Activated T-helper 1 cell treated with anti-CD3 and anti-CD28 coated beads, Interleukin-12 subunit alpha, Interleukin-12 subunit beta, Interleukin-2, Interleukin-4 antibody, amounts not matched to agents 30 ng/mL and 10 ng/mL and 1 ng/mL, durations not matched to agents 14 hours and 24 hours and 36 hours (primary cell): ENCODE measurements at regions not wholly inside any gene's neighbourhood (a gene's known extent, or its start where the extent isn't known, plus 50 kb on each side); places are given as distances from the start of the nearest gene placed in this dataset.

Experiments used
- DNase-seq: peaks from one replicate; pipeline ENCODE4 v3.0.0; 2021; ENCODE audit warnings: low spot score
- H3K27ac Mint-ChIP-seq: one replicate; pipeline ENCODE4 v1.8.0; 2021; ENCODE audit warnings: mild to moderate bottlenecking, mixed read lengths
- H3K27me3 Mint-ChIP-seq: one replicate; pipeline ENCODE4 v1.8.0; 2022; ENCODE audit warnings: mild to moderate bottlenecking, moderate library complexity, mixed read lengths; ENCODE audit not compliant: insufficient read depth
- H3K36me3 Mint-ChIP-seq: one replicate; pipeline ENCODE4 v1.8.0; 2021; ENCODE audit warnings: low read depth, mixed read lengths
- H3K4me1 Mint-ChIP-seq: one replicate; pipeline ENCODE4 v1.8.0; 2021; ENCODE audit warnings: low read depth, mixed read lengths
- H3K4me3 Mint-ChIP-seq: one replicate; pipeline ENCODE4 v1.8.0; 2021; ENCODE audit warnings: mild to moderate bottlenecking, moderate library complexity, mixed read lengths
- H3K9me3 Mint-ChIP-seq: one replicate; pipeline ENCODE4 v1.8.0; 2021; ENCODE audit warnings: mixed read lengths
- intact Hi-C: fragments of 100-400 bp; cut with micrococcal nuclease; formaldehyde crosslinking; loops from one replicate; pipeline ENCODE4 v1.15.1; 2024

DNA sequence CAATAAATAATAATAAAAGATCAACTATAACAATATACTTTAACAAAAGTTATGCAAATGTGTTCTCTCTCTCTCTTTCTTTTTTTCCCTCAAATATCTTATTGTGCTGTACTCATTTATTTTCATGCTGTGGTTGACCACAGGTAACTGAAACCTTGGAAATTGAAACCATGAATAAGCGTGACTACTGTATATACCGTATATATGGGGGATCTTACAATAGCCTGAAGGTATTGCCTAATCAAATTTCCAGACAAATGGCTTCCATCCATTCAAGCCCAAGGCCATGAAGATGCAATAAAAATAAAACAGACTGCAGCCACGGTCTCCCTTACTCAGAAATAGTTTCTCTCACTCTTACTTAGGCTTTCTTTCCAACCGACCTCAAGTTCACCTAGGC lies 98.3 kb downstream of the SLITRK6 start:
- H3K27me3 Mint-ChIP-seq = no peaks in the 10 kb centered on the region
- no peaks in the 10 kb centered on the region for H3K36me3 Mint-ChIP-seq
- H3K27ac Mint-ChIP-seq = no peak overlapping the region
- H3K4me1 Mint-ChIP-seq = no peaks in the 10 kb centered on the region
- peaks cover 31% of the 10 kb centered on the region for H3K9me3 Mint-ChIP-seq
- H3K4me3 Mint-ChIP-seq = no peak overlapping the region
- intact Hi-C loops = no loop called here
- no peak for DNase-seq

DNA sequence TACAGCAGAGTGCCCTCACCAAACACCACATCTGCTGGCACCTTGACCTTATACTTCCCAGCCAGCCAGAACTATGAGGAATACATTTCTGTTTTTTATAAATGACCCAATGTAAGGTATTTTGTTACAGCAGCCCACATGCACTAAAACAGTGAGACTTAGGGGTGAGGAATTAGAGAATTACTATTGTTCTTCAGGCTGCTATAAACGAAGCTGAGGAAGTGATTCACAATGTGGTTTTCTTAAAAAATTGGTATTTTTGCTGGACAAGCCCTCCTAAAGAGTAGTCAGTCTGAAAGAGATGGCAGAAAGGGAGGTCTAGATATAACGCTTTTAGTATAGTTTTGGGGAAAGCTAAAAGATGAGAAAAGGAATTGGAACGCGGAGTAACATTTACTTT lies 101.0 kb downstream of the SLITRK6 start:
- H3K27me3 Mint-ChIP-seq = no peaks in the 10 kb centered on the region
- H3K9me3 Mint-ChIP-seq = peaks cover 31% of the 10 kb centered on the region
- H3K36me3 Mint-ChIP-seq = no peaks in the 10 kb centered on the region
- intact Hi-C loops = no loop called here
- DNase-seq = no peak
- no peaks in the 10 kb centered on the region for H3K4me1 Mint-ChIP-seq
- H3K27ac Mint-ChIP-seq = no peak overlapping the region
- H3K4me3 Mint-ChIP-seq = no peak overlapping the region

DNA sequence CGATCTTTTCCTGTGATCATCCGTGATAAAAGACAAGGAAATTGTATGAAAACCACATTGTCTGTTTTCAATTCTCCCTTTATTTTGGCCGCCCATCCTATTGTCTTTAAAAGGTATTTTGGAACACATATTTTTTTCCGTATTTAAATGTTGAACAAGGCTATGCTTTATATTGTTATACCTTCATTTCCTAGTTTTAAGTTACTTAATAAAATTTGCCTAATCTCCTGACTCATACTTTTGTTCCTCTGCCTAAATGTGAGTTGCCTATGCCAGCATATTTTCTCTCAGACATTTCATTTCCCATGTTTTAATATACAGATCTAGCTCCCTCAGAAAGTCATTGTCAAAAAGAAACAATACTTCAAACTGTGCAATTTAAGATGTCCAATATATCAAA lies 104.2 kb downstream of the SLITRK6 start:
- H3K4me1 Mint-ChIP-seq = no peaks in the 10 kb centered on the region
- DNase-seq = no peak
- H3K27me3 Mint-ChIP-seq = no peaks in the 10 kb centered on the region
- peaks cover 30% of the 10 kb centered on the region for H3K9me3 Mint-ChIP-seq
- no peak overlapping the region for H3K4me3 Mint-ChIP-seq
- intact Hi-C loops = no loop called here
- no peak overlapping the region for H3K27ac Mint-ChIP-seq
- no peaks in the 10 kb centered on the region for H3K36me3 Mint-ChIP-seq

DNA sequence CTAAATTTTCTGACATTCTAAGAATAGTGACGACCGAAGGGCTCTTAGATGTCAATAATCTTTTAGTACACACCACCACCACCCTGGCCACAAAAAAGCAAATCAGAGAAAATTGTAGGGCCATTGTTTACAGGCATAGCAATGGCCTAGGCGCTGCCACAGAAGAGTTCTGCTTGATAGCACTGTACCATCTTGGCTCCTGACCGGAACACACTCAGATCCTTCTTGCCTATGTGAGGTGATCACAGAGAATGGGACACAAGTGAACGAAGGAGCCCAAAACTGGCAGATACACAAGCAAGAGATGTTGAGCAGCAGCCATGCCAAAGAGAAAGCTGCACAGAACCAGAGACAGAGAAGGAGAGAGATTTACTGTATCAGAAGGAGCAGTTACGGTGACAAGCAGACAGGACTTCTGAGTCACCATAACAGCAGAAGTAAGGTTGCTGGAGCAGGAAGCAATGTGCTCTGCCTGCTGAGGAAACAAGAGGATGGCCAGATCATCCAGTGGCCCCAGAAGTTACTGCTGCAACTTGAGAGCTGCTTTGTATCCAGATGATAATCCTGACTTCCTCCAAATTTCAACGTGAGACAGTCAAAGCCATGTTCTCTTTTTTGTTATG lies 105.2 kb downstream of the SLITRK6 start:
- Mint-ChIP-seq H3K4me1 (no peaks in the 10 kb centered on the region), H3K27me3 (no peaks in the 10 kb centered on the region)
- intact Hi-C loops = no loop called here

DNA sequence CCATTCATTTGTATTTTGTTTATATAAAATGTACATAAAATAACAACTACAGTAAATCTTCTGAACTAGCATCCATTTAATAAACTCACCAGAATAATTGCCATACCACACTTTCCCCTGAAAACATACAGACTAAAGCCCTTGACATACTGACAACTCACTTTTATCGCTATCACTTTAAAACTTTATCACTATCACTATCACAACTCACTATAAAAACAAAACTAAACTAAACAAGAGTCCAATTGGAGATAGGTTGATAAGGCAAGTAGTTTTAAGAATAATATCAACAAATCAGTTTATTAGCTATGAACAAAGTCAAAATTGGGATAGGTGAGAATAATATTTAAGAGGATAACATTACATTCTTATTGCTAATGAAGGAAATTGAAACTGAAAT lies 108.9 kb downstream of the SLITRK6 start:
- Mint-ChIP-seq H3K4me1 (no peaks in the 10 kb centered on the region), H3K9me3 (peaks cover 8% of the 10 kb centered on the region), H3K27ac (no peak overlapping the region), H3K4me3 (no peak overlapping the region), H3K27me3 (no peaks in the 10 kb centered on the region), H3K36me3 (no peaks in the 10 kb centered on the region)
- intact Hi-C loops = no loop called here
- no peak for DNase-seq

More for the DNA sequence above, 105.2 kb downstream of the SLITRK6 start:
- no peaks in the 10 kb centered on the region for H3K36me3 Mint-ChIP-seq
- no peak for DNase-seq
- H3K27ac Mint-ChIP-seq = no peak overlapping the region
- peaks cover 22% of the 10 kb centered on the region for H3K9me3 Mint-ChIP-seq
- H3K4me3 Mint-ChIP-seq = no peak overlapping the region

DNA sequence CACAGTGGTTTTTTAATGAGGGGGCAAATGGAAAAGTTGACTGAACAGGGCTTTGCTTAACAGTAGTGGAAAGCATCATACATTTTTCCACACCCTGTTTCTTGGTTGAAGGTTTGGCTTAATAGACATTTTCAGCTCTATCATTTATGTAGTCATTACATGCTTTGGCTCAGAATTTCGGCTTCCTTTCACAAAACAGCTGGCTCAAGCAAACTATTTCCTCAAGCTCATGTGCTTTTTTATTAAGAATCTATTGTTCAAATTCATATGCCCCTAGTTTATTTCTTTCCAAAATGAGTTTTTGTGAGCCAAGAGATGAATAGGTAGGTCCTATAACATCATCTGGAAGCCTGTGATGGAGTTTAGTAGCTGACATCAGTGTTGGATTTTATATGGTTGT lies 113.8 kb downstream of the SLITRK6 start:
- Mint-ChIP-seq H3K4me3 (no peak overlapping the region), H3K4me1 (no peaks in the 10 kb centered on the region), H3K27ac (no peak overlapping the region), H3K9me3 (no peaks in the 10 kb centered on the region), H3K36me3 (no peaks in the 10 kb centered on the region), H3K27me3 (no peaks in the 10 kb centered on the region)
- intact Hi-C loops = no loop called here
- no peak for DNase-seq

DNA sequence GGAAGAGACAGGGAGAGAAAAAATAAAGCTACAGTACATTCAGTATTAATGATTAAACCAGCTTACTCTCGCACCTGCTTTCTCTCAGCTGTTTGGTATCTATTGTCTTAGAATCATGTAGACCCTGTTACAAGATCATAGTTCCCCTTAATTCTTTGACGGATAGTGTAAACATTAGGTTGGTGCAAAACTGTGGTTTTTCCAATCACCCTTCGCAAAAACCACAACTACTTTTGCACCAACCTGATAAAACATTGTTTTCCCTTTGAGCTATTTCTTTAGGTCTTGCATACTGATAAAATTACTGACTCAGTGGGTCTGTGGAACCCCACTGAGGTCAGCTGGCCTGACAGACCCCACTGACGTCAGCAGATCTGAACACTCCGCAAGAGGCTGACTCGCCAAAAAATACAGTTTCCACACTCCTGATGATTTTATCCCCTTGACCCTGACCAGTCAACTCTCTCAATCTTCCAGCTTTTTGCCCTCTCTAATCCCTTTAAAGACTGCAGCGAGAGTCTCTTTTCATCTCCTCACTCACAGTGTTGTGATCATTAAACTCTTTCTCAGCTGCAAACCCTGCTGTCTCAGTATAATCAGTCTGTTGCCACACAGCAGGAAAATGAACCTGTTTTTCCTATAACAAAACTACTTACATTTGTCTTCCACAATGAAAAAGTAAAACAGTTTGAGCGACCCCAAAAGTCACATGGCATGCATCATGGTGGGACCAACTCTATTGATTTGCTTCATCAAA lies 123.9 kb downstream of the SLITRK6 start:
- H3K36me3 Mint-ChIP-seq = no peaks in the 10 kb centered on the region
- H3K27me3 Mint-ChIP-seq = no peaks in the 10 kb centered on the region
- H3K27ac Mint-ChIP-seq = no peak overlapping the region
- no peaks in the 10 kb centered on the region for H3K4me1 Mint-ChIP-seq
- peaks cover 12% of the 10 kb centered on the region for H3K9me3 Mint-ChIP-seq
- intact Hi-C loops = no loop called here
- H3K4me3 Mint-ChIP-seq = no peak overlapping the region
- DNase-seq = no peak

DNA sequence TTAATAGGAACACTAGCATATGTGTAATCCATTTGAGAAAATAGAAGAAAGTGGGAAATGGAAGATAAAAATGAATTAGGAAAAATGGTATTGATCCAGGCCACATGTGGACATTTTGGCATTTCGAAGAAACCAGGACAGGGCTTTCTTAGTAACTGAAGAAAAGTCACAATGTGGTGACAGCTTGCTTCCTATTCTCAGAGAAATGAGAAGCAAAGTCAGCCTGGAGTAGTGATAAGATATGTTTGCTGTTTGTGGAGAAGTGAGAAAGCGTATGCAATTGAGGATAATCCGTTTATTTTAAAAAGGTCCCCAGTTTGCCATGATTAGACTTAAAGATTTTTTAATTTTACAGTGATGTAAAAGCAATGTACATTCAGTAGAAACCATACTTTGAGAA lies 127.9 kb downstream of the SLITRK6 start:
- intact Hi-C loops = no loop called here
- DNase-seq = no peak
- H3K27ac Mint-ChIP-seq = no peak overlapping the region
- H3K36me3 Mint-ChIP-seq = no peaks in the 10 kb centered on the region
- no peaks in the 10 kb centered on the region for H3K27me3 Mint-ChIP-seq
- no peaks in the 10 kb centered on the region for H3K4me1 Mint-ChIP-seq
- H3K4me3 Mint-ChIP-seq = no peak overlapping the region
- H3K9me3 Mint-ChIP-seq = peaks cover 8% of the 10 kb centered on the region

DNA sequence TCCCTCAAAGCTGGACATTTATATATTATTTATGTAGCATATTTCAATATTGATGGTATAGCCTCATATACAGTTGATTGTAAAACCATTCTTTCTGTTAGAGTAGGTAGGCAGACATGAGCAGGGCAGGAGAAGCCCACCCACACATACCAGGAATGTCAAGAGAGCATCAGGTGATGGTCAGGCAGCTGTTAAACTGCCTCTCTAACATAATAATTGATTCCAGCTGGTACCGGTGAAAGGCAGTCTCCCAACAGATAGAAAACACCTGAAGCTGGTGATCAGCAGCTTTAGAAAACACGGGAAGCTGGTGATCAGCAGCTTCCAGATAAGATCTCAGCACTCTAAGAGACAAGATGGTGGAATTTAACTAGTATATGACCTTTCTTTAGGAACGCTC lies 132.9 kb downstream of the SLITRK6 start:
- Mint-ChIP-seq H3K27ac (no peak overlapping the region), H3K4me1 (no peaks in the 10 kb centered on the region), H3K27me3 (no peaks in the 10 kb centered on the region), H3K9me3 (no peaks in the 10 kb centered on the region), H3K4me3 (no peak overlapping the region), H3K36me3 (no peaks in the 10 kb centered on the region)
- no peak for DNase-seq
- intact Hi-C loops = loop anchor here (5.0 kb wide), 1 partner anchor 1421 kb away; no protein-coding TSS in a partner anchor

DNA sequence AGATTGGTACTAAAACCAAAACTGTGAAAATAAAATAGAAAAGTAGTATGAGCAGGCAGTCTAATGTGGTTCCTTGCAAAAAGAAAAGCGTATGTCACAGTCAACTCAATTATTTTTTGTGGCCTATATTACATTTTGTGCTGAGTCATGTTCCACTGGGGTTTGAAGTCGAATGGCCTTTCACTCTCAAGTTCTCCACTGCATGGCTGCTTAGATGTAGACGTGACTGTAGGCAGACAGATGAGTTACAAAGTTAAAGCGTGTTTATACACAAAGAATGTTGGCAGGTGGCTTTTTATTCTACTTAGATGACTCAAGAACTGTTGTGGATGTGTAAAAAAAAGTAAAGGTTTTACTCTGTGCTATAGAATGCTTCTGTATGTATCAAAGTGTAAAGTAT lies 133.9 kb downstream of the SLITRK6 start:
- intact Hi-C loops = loop anchor here (5.0 kb wide), 1 partner anchor 1422 kb away; no protein-coding TSS in a partner anchor
- H3K27me3 Mint-ChIP-seq = no peaks in the 10 kb centered on the region
- no peaks in the 10 kb centered on the region for H3K36me3 Mint-ChIP-seq
- H3K9me3 Mint-ChIP-seq = no peaks in the 10 kb centered on the region
- no peak for DNase-seq
- H3K4me3 Mint-ChIP-seq = no peak overlapping the region
- no peak overlapping the region for H3K27ac Mint-ChIP-seq
- no peaks in the 10 kb centered on the region for H3K4me1 Mint-ChIP-seq

DNA sequence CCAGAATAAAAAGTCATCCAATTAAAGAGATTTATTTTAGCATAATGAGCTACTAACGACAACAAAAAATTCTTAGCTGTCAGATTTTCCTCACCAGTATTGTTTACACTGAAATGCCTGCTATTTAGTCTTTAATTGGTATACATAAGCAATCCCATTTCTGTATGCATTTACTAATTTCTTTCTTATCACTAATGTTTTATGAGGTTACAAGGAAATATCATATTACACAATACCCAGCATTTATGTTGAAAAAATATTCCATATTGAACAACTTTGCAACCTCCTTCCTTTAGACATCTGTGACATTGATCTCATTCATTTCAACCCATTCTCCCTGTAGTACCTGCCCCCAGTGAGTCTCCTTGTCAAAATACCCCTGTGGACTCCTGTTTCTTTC lies 135.4 kb downstream of the SLITRK6 start:
- Mint-ChIP-seq H3K4me3 (no peak overlapping the region), H3K4me1 (no peaks in the 10 kb centered on the region), H3K36me3 (no peaks in the 10 kb centered on the region), H3K27me3 (no peaks in the 10 kb centered on the region), H3K27ac (no peak overlapping the region), H3K9me3 (no peaks in the 10 kb centered on the region)
- intact Hi-C loops = no loop called here
- DNase-seq = no peak

DNA sequence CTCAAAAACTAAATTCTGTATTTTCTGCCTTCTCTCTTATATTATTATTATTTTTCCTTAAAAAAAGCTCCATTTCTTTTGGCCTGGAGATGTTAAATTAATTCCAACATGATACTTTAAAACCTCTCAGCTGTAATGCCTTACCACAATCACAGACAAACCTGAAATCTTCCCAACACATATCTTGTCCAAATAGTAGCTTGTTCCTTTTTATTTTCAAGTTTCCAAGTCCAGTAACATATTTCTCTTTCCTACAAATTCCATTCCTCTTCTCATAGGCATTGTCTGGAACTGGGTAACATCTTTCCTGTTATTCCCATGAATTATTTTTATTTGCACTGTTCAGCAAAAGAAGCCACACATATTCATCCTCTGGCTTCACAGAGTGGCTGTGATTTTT lies 137.0 kb downstream of the SLITRK6 start:
- Mint-ChIP-seq H3K27ac (no peak overlapping the region), H3K4me1 (no peaks in the 10 kb centered on the region), H3K36me3 (no peaks in the 10 kb centered on the region), H3K27me3 (no peaks in the 10 kb centered on the region), H3K4me3 (no peak overlapping the region), H3K9me3 (no peaks in the 10 kb centered on the region)
- DNase-seq = no peak
- intact Hi-C loops = no loop called here

DNA sequence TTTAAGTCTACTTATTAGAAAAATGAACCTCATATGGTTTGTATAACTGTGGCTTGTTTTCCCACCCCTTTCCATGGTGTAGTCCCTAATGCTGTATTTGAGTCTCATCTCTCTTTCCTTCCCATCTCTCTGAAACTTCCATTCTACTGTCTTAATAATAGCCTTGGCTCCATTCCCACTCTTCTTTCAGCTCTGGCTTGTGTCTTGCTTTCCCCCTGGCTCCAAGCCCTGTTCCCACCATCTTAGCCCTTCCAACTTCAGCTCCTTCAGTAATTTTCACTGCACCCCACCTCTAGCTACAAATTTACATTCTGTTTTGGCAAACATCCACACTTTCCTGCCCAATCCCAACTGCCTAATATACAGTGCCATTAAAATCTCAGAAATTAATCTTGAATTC lies 137.5 kb downstream of the SLITRK6 start:
- no peaks in the 10 kb centered on the region for H3K36me3 Mint-ChIP-seq
- H3K4me3 Mint-ChIP-seq = no peak overlapping the region
- H3K27me3 Mint-ChIP-seq = no peaks in the 10 kb centered on the region
- intact Hi-C loops = no loop called here
- no peaks in the 10 kb centered on the region for H3K4me1 Mint-ChIP-seq
- no peak for DNase-seq
- no peaks in the 10 kb centered on the region for H3K9me3 Mint-ChIP-seq
- H3K27ac Mint-ChIP-seq = no peak overlapping the region
